ENCODE measurements at regions not wholly inside any gene's neighbourhood (a gene's known extent, or its start where the extent isn't known, plus 50 kb on each side); places are given as distances from the start of the nearest gene placed in this dataset.

DNA sequence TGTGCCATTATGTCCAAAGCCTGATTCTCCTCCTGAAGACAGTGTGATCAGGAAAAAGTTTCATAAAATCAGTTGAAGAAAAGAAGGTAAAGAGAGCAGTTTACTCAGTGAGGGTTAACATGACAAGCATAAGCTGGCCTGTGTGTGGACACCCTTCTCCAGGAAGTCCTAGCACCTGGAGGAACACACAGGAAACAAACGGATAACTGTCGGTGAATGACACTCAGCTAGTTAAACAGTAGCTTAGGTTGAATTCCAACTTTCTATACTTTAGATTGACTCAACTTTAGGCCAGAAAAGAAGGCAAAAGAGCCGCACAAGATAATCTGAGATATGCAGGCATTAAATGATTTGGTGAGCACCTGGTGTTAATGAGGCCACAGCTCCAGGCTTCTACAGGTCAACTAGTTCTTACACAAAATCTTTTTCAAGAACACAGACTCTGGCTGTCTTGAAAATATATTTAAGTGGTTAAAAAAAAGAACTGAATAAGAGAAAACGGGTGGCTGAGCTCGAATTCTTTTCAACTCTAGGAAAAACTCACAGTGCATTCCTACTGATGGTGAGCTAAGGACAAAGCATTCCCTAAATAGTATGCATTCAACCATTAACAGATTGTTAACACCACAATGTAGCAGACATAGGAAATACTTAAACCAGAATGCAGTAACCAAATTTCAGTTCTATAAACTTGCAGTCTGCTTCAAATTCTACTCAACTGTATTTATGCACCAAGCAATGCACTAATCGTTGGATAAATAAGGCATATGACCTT is 56.9 kb upstream of the TSPAN8 start:
- no peaks in the 10 kb centered on the region for H3K27me3 ChIP-seq (ENCODE audit: insufficient read depth, low read length)
- WGBS (ENCODE audit: extremely low coverage, insufficient read length, low lambda C conversion rate) = no CpG with 5 or more reads among the region's 6 CpGs
- no peak overlapping the region for H2AFZ ChIP-seq (ENCODE audit: low read length)
- TF ChIP-seq CTCF (conservative IDR thresholded peaks at IDR 0.05) = no peak
- H2BK5ac ChIP-seq (ENCODE audit: insufficient read length, low read length) = peak overlapping the region; percentile 95
- no peaks in the 10 kb centered on the region for H3K79me1 ChIP-seq (ENCODE audit: insufficient read depth, low read depth, low read length, poor library complexity, severe bottlenecking)
- no peak overlapping the region for H3K23ac ChIP-seq (ENCODE audit: insufficient read length, low read depth, low read length)
- H4K8ac ChIP-seq (replicated peaks; ENCODE audit: insufficient read length, low read depth, low read length) = no peak overlapping the region
- H3K9ac ChIP-seq (ENCODE audit: extremely low read depth, insufficient read length, low read length) = no peak overlapping the region
- peak overlapping the region; percentile 44 for H3K4me2 ChIP-seq (ENCODE audit: insufficient read depth, insufficient read length, low read length)
- peak overlapping the region; percentile 19 for H3T11ph ChIP-seq (ENCODE audit: low read length)
- no peak for DNase-seq
- Mint-ChIP-seq H3K27ac (peak overlapping the region; percentile 99 to 100 (median 99)), H3K36me3 (ENCODE audit: insufficient read depth in 1 of 3, low read depth in 3 of 3) (peaks cover 8 to 30% (median 12%) of the 10 kb centered on the region in 3 experiments), H3K4me3 (peak overlapping the region in 1 of 2 experiments; percentile 55; a peak in 1 of 5 replicates), H3K27me3 (ENCODE audit: low read depth) (no peaks in the 10 kb centered on the region), H3K9me3 (peaks cover 6 to 14% of the 10 kb centered on the region in 2 experiments; a peak in 4 of 5 replicates), H3K4me1 (peaks cover 19 to 25% of the 10 kb centered on the region in 2 experiments)
- peak overlapping the region; percentile 65 for H2BK120ac ChIP-seq (ENCODE audit: low read depth, low read length, poor library complexity, severe bottlenecking)
- no peak overlapping the region for H4K91ac ChIP-seq (ENCODE audit: insufficient read length, low read depth, low read length)
- no peaks in the 10 kb centered on the region for H3K23me2 ChIP-seq (ENCODE audit: insufficient read length, low read depth, low read length, poor library complexity, severe bottlenecking)
- H3K18ac ChIP-seq (ENCODE audit: insufficient read length, low read depth, low read length) = peak overlapping the region; percentile 75
- no peak overlapping the region for H2BK15ac ChIP-seq (ENCODE audit: low read depth, low read length)
- no peaks in the 10 kb centered on the region for H4K20me1 ChIP-seq (ENCODE audit: control insufficient read depth, insufficient read depth, insufficient read length)
- no peak overlapping the region; the same call in 1 of the 2 replicates for H3K4ac ChIP-seq (ENCODE audit: low read depth, low read length)
- H2BK20ac ChIP-seq (ENCODE audit: low read depth, low read length, poor library complexity, severe bottlenecking) = no peak overlapping the region
- no peak overlapping the region for H2AK5ac ChIP-seq (ENCODE audit: insufficient read length, low read length)
- peak overlapping the region; percentile 71; the same call in 1 of the 2 replicates for H3K14ac ChIP-seq (ENCODE audit: insufficient read depth, low read length)
- peak overlapping the region; percentile 100 for H3K27ac ChIP-seq (ENCODE audit: insufficient read length, low read depth, low read length)
- H2BK12ac ChIP-seq (ENCODE audit: insufficient read length, low read depth, low read length) = peak overlapping the region; percentile 73
- no peaks in the 10 kb centered on the region for H3K9me3 ChIP-seq (ENCODE audit: control insufficient read depth, low read depth, low read length)
- H3K79me2 ChIP-seq (ENCODE audit: insufficient read depth, low read length) = peaks cover 2% of the 10 kb centered on the region; the same call in 1 of the 2 replicates
- H4K5ac ChIP-seq (ENCODE audit: insufficient read length, low read depth, low read length) = peak overlapping the region; percentile 75
- H3K56ac ChIP-seq (ENCODE audit: insufficient read length, low read depth, low read length) = no peak overlapping the region
- H3K4me1 ChIP-seq (ENCODE audit: insufficient read depth, low read length) = peaks cover 3% of the 10 kb centered on the region; the same call in 1 of the 2 replicates
